ENCODE measurements at regions not wholly inside any gene's neighbourhood (a gene's known extent, or its start where the extent isn't known, plus 50 kb on each side); places are given as distances from the start of the nearest gene placed in this dataset.

- intact Hi-C loops (cut with micrococcal nuclease) = no loop called here
- POLR2A ChIA-PET = no interaction called here
- Histone ChIP-seq H3K36me3 (ENCODE audit: control insufficient read depth, insufficient read depth, low read length) (no peaks in the 10 kb centered on the region), H3K9me3 (replicated peaks; ENCODE audit: control insufficient read depth, insufficient read depth, low read depth, low read length) (no peaks in the 10 kb centered on the region), H3K9ac (ENCODE audit: insufficient read depth in 1 of 2, low read depth in 2 of 2, low read length in 2 of 2) (no peak overlapping the region), H3K27me3 (ENCODE audit: control insufficient read depth in 2 of 2, insufficient read depth in 2 of 2, low read length in 2 of 2) (no peaks in the 10 kb centered on the region), H3K27ac (ENCODE audit: extremely low read depth, low read depth, low read length) (no peak overlapping the region), H4K20me1 (replicated peaks; ENCODE audit: control insufficient read depth, insufficient read depth, low read length) (no peaks in the 10 kb centered on the region), H2AFZ (ENCODE audit: low read depth, low read length) (no peak overlapping the region), H3K9me1 (ENCODE audit: control insufficient read depth, insufficient read depth, low read length) (no peaks in the 10 kb centered on the region), H3K79me2 (ENCODE audit: control insufficient read depth, insufficient read depth, low read length) (no peaks in the 10 kb centered on the region), H3K4me3 (no peak overlapping the region), H3K4me2 (ENCODE audit: insufficient read depth, low read length) (no peak overlapping the region), H3K4me1 (replicated peaks in 1 of 2; ENCODE audit: control insufficient read depth in 2 of 2, insufficient read depth in 2 of 2, low read length in 2 of 2) (no peaks in the 10 kb centered on the region)
- FAIRE-seq = no peak
- CTCF ChIA-PET (ENCODE audit: low intra/inter-chr PET ratio) = no interaction called here
- in situ Hi-C loops (cut with MboI) = no loop called here
- 0% methylated on average over 8 of the region's 8 CpGs for WGBS (ENCODE audit: insufficient coverage, low coverage, missing lambda C conversion rate)
- no peak for DNase-seq (ENCODE audit: extremely low read depth in 1 of 4, low spot score in 3 of 4)
- BruUV-seq (replicated peaks) = no TSS peak
- no peak for ATAC-seq
- TF ChIP-seq CUX1 (CRISPR knock-in tag; IDR thresholded peaks at IDR 0.05) = no peak
- no peak for TF ChIP-seq CHCHD3 (CRISPR knock-in tag; IDR thresholded peaks at IDR 0.05)
- TF ChIP-seq ZBTB26 (CRISPR knock-in tag; IDR thresholded peaks at IDR 0.05) = no peak
- no peak for TF ChIP-seq ETV5 (CRISPR knock-in tag; IDR thresholded peaks at IDR 0.05; ENCODE audit: low read depth)
- no peak for TF ChIP-seq MNT (conservative IDR thresholded peaks at IDR 0.05)
- no peak for TF ChIP-seq HBP1 (CRISPR knock-in tag; IDR thresholded peaks at IDR 0.05)
- no peak for TF ChIP-seq GTF2B (IDR thresholded peaks at IDR 0.05; ENCODE audit: extremely low read depth, insufficient read length)
- no peak for TF ChIP-seq NR1H2 (CRISPR knock-in tag; IDR thresholded peaks at IDR 0.05)
- TF ChIP-seq EP400 (IDR thresholded peaks at IDR 0.05) = no peak
- no peak for TF ChIP-seq MEF2A (IDR thresholded peaks at IDR 0.05; ENCODE audit: control insufficient read depth, low read depth, low read length)
Measured at GRCh38 chr5:114243281-114243971, 118.4 kb upstream of the KCNN2 start.
